ENCODE measurements at regions not wholly inside any gene's neighbourhood (a gene's known extent, or its start where the extent isn't known, plus 50 kb on each side); places are given as distances from the start of the nearest gene placed in this dataset.

DNA sequence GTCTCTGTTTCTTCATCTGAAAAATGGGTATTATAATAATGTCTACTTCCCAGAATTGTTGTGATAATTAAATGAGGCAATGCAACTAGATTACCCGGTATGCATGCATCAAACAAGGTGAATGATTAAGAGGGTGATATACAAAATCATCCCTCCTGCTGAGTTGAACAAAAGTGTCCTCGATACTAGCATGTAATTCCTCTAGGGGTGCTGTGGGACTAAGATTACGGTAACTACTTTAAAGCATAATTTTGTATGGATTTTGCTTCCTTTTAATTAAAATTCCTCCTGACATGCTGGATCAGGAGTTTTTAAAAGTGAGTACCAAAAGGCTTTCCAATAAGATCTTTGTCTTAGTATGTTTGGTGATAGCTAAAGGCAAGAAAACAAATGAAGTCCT lies 98.7 kb upstream of the PRMT6 start:
- Histone ChIP-seq H3K4me3 (ENCODE audit: low read length) (no peak overlapping the region), H3K4me1 (ENCODE audit: control insufficient read depth, low read depth, low read length) (peaks cover 13% of the 10 kb centered on the region), H3K27ac (ENCODE audit: low read length) (no peak overlapping the region), H3K9me3 (ENCODE audit: control insufficient read depth, low read depth, low read length) (no peaks in the 10 kb centered on the region), H3K27me3 (ENCODE audit: control insufficient read depth, insufficient read depth, low read length) (no peaks in the 10 kb centered on the region), H3K36me3 (ENCODE audit: control insufficient read depth, low read depth, low read length) (no peaks in the 10 kb centered on the region), H3K9ac (ENCODE audit: low read length) (no peak overlapping the region)

DNA sequence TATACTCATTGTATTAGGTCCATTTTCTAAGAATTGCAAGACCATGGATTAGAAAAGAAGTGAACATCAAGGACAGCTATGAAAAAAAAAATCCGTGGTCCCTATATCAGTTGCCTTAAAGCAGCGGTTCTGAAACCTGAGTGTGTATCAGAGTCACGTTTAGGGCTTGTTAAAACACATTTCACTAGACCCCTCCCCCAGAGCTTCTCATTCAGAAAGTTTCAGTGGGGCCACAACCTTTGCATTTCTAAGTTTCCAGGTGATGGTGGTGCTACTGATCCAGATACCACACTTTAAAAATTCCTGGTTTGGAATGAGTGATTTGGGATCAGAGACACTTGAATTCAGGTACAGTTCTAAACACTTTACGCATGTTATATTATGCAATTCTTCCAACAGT lies 96.1 kb upstream of the PRMT6 start:
- Histone ChIP-seq H3K27me3 (ENCODE audit: control insufficient read depth, insufficient read depth, low read length) (no peaks in the 10 kb centered on the region), H3K27ac (ENCODE audit: low read length) (no peak overlapping the region), H3K36me3 (ENCODE audit: control insufficient read depth, low read depth, low read length) (no peaks in the 10 kb centered on the region), H3K4me3 (ENCODE audit: low read length) (no peak overlapping the region), H3K9me3 (ENCODE audit: control insufficient read depth, low read depth, low read length) (no peaks in the 10 kb centered on the region), H3K4me1 (ENCODE audit: control insufficient read depth, low read depth, low read length) (peaks cover 2% of the 10 kb centered on the region), H3K9ac (ENCODE audit: low read length) (no peak overlapping the region)

DNA sequence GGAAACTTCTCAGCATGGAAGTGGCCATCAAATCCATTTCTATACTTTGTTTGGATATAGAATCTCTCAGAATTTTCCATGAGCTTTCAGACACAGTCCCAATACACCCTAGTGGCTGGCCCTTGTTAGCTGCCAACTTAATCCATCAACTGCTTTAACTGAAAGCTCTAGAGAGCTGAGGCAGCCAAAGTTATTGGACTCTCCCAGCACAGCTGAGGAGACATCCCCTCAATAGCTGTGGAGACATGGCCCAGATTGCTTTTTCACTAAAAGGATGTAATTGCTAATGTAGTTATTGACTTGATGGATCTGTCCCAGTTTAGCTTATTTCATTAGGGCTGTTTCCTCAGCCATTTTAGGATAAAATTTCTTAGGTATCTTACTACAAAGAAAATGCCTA lies 94.8 kb upstream of the PRMT6 start:
- Histone ChIP-seq H3K4me3 (ENCODE audit: low read length) (no peak overlapping the region), H3K27me3 (ENCODE audit: control insufficient read depth, insufficient read depth, low read length) (no peaks in the 10 kb centered on the region), H3K9me3 (ENCODE audit: control insufficient read depth, low read depth, low read length) (no peaks in the 10 kb centered on the region), H3K4me1 (ENCODE audit: control insufficient read depth, low read depth, low read length) (peaks cover 2% of the 10 kb centered on the region), H3K36me3 (ENCODE audit: control insufficient read depth, low read depth, low read length) (no peaks in the 10 kb centered on the region), H3K9ac (ENCODE audit: low read length) (no peak overlapping the region), H3K27ac (ENCODE audit: low read length) (no peak overlapping the region)

DNA sequence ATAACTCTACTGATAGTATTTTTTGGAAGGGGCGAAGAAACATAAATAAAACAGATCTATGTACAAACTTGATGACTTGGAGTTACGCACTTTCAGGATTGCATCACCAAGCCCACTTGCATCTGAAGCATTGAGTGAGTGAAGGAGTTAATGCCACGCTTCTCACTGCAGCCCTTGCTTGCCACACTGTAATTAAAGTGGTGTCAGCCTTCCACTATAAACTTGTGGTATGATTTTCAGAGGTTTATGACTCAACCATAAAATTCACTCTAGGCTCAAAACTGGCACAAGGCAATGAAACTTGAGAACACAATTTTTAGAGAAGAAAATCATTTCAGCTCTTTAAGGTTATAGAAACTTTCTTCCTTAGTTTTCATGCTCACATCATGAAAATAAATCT lies 93.9 kb upstream of the PRMT6 start:
- Histone ChIP-seq H3K27ac (ENCODE audit: low read length) (no peak overlapping the region), H3K4me1 (ENCODE audit: control insufficient read depth, low read depth, low read length) (peaks cover 2% of the 10 kb centered on the region), H3K9ac (ENCODE audit: low read length) (no peak overlapping the region), H3K27me3 (ENCODE audit: control insufficient read depth, insufficient read depth, low read length) (no peaks in the 10 kb centered on the region), H3K36me3 (ENCODE audit: control insufficient read depth, low read depth, low read length) (no peaks in the 10 kb centered on the region), H3K9me3 (ENCODE audit: control insufficient read depth, low read depth, low read length) (no peaks in the 10 kb centered on the region), H3K4me3 (ENCODE audit: low read length) (no peak overlapping the region)

DNA sequence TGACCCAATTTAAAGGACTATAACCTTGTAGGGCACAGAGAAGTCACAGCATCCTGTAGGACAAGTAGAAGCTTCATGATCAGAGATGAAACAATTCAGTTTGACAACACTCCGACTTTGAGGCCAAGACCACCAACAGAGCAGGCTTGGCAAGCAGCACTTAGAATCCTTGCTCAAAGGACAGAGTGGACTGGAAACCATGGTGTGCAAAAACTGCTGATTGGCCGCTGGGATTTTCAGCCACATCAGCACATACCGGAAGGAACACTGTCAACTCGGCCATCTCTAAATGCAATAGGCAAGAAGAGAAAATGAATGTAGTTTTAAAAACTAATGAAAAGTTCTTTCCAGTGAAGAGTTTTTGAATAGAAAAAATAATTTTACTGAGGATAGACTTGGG lies 92.0 kb upstream of the PRMT6 start:
- no peaks in the 10 kb centered on the region for H3K36me3 ChIP-seq (ENCODE audit: control insufficient read depth, low read depth, low read length)
- no peak overlapping the region for H3K9ac ChIP-seq (ENCODE audit: low read length)
- no peak overlapping the region for H3K27ac ChIP-seq (ENCODE audit: low read length)
- no peaks in the 10 kb centered on the region for H3K9me3 ChIP-seq (ENCODE audit: control insufficient read depth, low read depth, low read length)
- H3K27me3 ChIP-seq (ENCODE audit: control insufficient read depth, insufficient read depth, low read length): no peaks in the 10 kb centered on the region
- peaks cover 2% of the 10 kb centered on the region for H3K4me1 ChIP-seq (ENCODE audit: control insufficient read depth, low read depth, low read length)
- no peak overlapping the region for H3K4me3 ChIP-seq (ENCODE audit: low read length)

DNA sequence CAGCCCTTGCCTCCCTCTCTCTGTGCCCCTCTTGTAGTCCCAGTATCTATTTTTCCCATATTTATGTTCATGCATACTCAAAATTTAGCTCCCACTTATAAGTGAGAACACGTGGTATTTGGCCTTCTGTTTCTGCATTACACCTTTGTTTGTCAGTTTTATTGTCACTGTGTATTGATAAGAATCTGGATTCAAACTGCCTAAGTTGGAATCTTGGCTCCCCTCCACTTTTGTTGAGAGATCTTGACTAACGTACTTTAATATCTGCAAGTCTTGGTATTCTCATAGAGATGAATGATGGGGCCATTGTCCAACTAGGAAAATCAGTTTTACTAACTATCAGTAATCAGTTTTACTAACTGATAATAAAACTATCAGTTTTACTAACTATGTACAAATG lies 87.8 kb upstream of the PRMT6 start:
- Histone ChIP-seq H3K27ac (ENCODE audit: low read length) (no peak overlapping the region), H3K9me3 (ENCODE audit: control insufficient read depth, low read depth, low read length) (no peaks in the 10 kb centered on the region), H3K9ac (ENCODE audit: low read length) (no peak overlapping the region), H3K4me3 (ENCODE audit: low read length) (no peak overlapping the region), H3K27me3 (ENCODE audit: control insufficient read depth, insufficient read depth, low read length) (no peaks in the 10 kb centered on the region), H3K36me3 (ENCODE audit: control insufficient read depth, low read depth, low read length) (no peaks in the 10 kb centered on the region), H3K4me1 (ENCODE audit: control insufficient read depth, low read depth, low read length) (peaks cover 4% of the 10 kb centered on the region)

DNA sequence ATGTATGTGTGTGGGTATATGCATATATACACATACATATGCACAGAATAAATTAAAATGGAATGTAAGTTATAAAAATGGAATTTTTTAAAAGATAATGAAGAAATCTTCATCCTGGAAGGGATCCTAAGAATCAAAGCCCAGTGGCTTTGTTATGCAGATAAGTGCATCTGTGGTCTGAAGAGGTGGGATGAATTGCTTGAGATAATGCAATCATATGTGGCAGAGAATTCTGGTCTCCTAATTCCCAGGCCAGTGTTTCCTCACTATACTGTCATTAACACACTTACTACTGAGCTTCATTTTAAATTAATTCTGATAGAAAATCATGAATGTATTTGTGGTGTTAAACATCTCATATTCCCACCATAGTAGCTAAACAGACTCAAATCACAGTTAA lies 86.7 kb upstream of the PRMT6 start:
- H3K4me1 ChIP-seq (ENCODE audit: control insufficient read depth, low read depth, low read length): peaks cover 4% of the 10 kb centered on the region
- no peaks in the 10 kb centered on the region for H3K27me3 ChIP-seq (ENCODE audit: control insufficient read depth, insufficient read depth, low read length)
- no peak overlapping the region for H3K27ac ChIP-seq (ENCODE audit: low read length)
- no peak overlapping the region for H3K4me3 ChIP-seq (ENCODE audit: low read length)
- H3K9me3 ChIP-seq (ENCODE audit: control insufficient read depth, low read depth, low read length): no peaks in the 10 kb centered on the region
- no peak overlapping the region for H3K9ac ChIP-seq (ENCODE audit: low read length)
- no peaks in the 10 kb centered on the region for H3K36me3 ChIP-seq (ENCODE audit: control insufficient read depth, low read depth, low read length)

DNA sequence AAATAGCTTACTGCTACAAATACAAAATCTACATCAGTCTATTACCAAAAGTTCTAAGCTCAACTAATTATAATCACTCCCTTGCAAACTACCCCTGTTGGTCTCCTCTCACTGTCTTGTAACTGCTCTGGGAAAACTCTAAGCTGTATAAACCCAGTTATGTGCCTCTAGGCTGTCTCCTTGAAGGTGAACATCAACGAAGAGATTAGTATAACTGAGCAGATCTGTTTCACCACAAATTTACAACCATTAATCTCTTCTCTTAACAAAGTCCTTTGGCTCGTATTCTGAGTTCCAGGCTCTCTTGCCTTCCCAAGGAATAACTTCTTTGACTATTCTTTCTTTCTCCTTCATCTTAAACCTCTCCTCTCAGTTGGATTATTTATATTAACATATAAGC lies 84.4 kb upstream of the PRMT6 start:
- Histone ChIP-seq H3K9ac (ENCODE audit: low read length) (no peak overlapping the region), H3K4me1 (ENCODE audit: control insufficient read depth, low read depth, low read length) (peaks cover 4% of the 10 kb centered on the region), H3K27ac (ENCODE audit: low read length) (no peak overlapping the region), H3K36me3 (ENCODE audit: control insufficient read depth, low read depth, low read length) (no peaks in the 10 kb centered on the region), H3K27me3 (ENCODE audit: control insufficient read depth, insufficient read depth, low read length) (no peaks in the 10 kb centered on the region), H3K4me3 (ENCODE audit: low read length) (no peak overlapping the region), H3K9me3 (ENCODE audit: control insufficient read depth, low read depth, low read length) (no peaks in the 10 kb centered on the region)

DNA sequence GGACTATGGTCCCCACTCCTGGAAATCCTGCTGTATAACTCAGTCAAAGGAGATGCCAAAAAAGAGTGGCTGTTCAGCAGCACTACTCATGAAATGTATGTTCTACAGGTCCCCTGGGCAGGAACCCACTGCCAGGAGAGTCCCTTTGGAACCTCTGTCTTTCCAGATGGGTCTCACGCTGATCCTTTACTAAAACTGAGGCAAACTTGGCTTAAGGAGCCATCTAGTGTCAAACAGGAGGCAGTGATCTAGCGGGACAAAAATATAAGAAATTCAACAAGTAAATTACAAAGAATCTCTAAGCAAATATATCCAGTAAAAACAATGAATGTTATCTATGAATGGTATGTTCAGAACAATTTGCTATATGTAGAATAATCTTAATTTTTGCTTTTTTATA lies 80.5 kb upstream of the PRMT6 start:
- H3K4me3 ChIP-seq (ENCODE audit: low read length): no peak overlapping the region
- H3K27me3 ChIP-seq (ENCODE audit: control insufficient read depth, insufficient read depth, low read length): no peaks in the 10 kb centered on the region
- H3K4me1 ChIP-seq (ENCODE audit: control insufficient read depth, low read depth, low read length): no peaks in the 10 kb centered on the region
- no peaks in the 10 kb centered on the region for H3K9me3 ChIP-seq (ENCODE audit: control insufficient read depth, low read depth, low read length)
- H3K9ac ChIP-seq (ENCODE audit: low read length): no peak overlapping the region
- H3K27ac ChIP-seq (ENCODE audit: low read length): no peak overlapping the region
- no peaks in the 10 kb centered on the region for H3K36me3 ChIP-seq (ENCODE audit: control insufficient read depth, low read depth, low read length)

DNA sequence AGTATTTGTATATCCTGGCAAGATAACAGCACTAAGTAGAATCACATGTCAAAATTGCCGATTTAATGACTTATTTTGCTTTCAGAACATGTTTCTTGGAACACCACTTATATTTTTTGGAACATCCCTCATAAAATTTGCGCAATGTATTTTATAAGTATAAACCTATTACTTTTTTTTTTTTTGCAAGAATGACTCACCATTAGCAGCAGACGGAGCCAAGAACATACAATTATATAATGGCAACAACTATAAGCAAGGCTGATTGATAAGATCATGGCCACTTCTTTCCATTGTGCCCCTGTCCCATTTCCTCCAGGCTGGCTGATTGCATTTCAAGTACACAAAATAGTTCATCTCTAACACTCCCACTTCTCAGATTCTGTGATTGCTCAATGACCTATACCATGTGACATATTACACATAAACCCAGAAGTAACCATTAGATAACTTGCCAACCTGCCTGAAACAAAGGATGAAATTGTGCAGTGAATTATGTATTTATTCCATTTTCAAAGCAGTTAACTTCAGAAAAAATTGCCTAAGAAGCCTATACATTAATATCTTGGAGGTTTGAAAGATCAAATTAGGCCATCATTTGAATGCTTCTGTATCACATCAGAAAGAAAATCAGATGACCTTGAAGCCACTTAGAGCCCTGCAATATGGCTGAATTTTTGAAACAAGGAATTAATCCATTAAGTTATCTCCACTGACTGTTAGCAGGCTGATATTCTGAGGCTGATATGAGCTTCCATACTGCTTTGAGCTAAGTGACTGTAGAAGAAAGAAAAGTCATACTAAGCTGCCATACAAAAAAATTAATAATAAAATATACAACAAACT lies 77.8 kb upstream of the PRMT6 start:
- no peak overlapping the region for H3K9ac ChIP-seq (ENCODE audit: low read length)
- no peaks in the 10 kb centered on the region for H3K9me3 ChIP-seq (ENCODE audit: control insufficient read depth, low read depth, low read length)
- no peak overlapping the region for H3K4me3 ChIP-seq (ENCODE audit: low read length)
- no peak overlapping the region for H3K27ac ChIP-seq (ENCODE audit: low read length)
- H3K36me3 ChIP-seq (ENCODE audit: control insufficient read depth, low read depth, low read length): no peaks in the 10 kb centered on the region
- H3K27me3 ChIP-seq (ENCODE audit: control insufficient read depth, insufficient read depth, low read length): no peaks in the 10 kb centered on the region
- H3K4me1 ChIP-seq (ENCODE audit: control insufficient read depth, low read depth, low read length): peaks cover 5% of the 10 kb centered on the region

DNA sequence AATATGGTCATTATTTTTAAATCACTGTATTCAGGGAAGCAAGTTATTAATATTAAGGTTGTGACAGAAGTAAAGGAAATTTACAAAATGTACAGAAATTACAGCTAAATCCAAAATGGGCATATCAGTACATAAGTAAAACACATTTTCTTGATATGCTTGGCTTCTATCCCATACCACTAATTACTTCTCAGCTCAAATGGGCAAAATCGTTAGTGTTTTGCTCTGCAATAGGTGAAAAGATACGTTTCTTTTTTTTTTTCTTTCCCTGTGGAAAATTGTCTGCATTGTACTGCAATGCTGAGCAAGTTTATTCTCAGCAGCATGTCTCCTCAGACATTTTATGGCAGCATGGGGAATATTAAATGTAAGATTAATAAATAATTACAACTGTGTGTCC lies 77.1 kb upstream of the PRMT6 start:
- Histone ChIP-seq H3K27me3 (ENCODE audit: control insufficient read depth, insufficient read depth, low read length) (no peaks in the 10 kb centered on the region), H3K27ac (ENCODE audit: low read length) (no peak overlapping the region), H3K9ac (ENCODE audit: low read length) (no peak overlapping the region), H3K36me3 (ENCODE audit: control insufficient read depth, low read depth, low read length) (no peaks in the 10 kb centered on the region), H3K4me1 (ENCODE audit: control insufficient read depth, low read depth, low read length) (peaks cover 10% of the 10 kb centered on the region), H3K9me3 (ENCODE audit: control insufficient read depth, low read depth, low read length) (no peaks in the 10 kb centered on the region), H3K4me3 (ENCODE audit: low read length) (no peak overlapping the region)

DNA sequence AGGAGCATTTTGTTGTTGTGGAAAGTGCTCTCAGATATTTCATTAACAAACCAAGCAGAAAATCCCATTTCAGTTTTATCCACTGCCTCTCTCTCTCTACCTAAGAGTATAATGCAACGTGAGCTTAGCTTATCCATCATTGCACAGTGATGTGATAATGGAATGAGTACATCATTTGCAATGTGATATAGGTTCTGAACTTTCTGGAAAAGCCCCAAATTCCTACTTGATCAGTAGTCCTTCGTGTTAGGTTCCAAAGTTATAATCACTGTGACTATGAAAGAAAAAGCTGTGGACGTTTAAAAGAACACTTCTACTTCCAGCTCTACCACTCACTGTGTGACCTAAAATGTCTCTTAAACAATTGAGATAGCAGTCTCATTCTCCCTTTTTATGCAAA lies 76.4 kb upstream of the PRMT6 start:
- Histone ChIP-seq H3K4me3 (ENCODE audit: low read length) (no peak overlapping the region), H3K36me3 (ENCODE audit: control insufficient read depth, low read depth, low read length) (no peaks in the 10 kb centered on the region), H3K9me3 (ENCODE audit: control insufficient read depth, low read depth, low read length) (no peaks in the 10 kb centered on the region), H3K27ac (ENCODE audit: low read length) (no peak overlapping the region), H3K27me3 (ENCODE audit: control insufficient read depth, insufficient read depth, low read length) (no peaks in the 10 kb centered on the region), H3K9ac (ENCODE audit: low read length) (no peak overlapping the region), H3K4me1 (ENCODE audit: control insufficient read depth, low read depth, low read length) (peaks cover 14% of the 10 kb centered on the region)

All from iPS-18a (cell line).